Smooth muscle cell (in vitro differentiated cells): ENCODE measurements at regions not wholly inside any gene's neighbourhood (a gene's known extent, or its start where the extent isn't known, plus 50 kb on each side); places are given as distances from the start of the nearest gene placed in this dataset.

ENCODE experiments used
- DNase-seq: peaks from one replicate; lab custom pipeline; 2025; ENCODE audit not compliant: unreplicated experiment; lab: John Stamatoyannopoulos, UW
- H2AFZ ChIP-seq: fragments of 200-600 bp; sonication (generic); 2 replicates; pipeline ENCODE4 v1.6.0; 2016; ENCODE audit warnings: antibody characterized with exemption, low read depth, mild to moderate bottlenecking
- H3F3A ChIP-seq: fragments of 200-600 bp; sonication (generic); 2 replicates; pipeline ENCODE4 v1.6.0; 2017; ENCODE audit warnings: antibody characterized with exemption, low read depth
- H3K27ac ChIP-seq: fragments of 200-600 bp; sonication (generic); 2 replicates; pipeline ENCODE4 v1.5.1; 2016; ENCODE audit warnings: low read depth, mild to moderate bottlenecking
- H3K27me3 ChIP-seq: fragments of 200-600 bp; sonication (generic); 2 replicates; pipeline ENCODE4 v1.6.1; 2016; ENCODE audit warnings: low read depth, mild to moderate bottlenecking
- H3K36me3 ChIP-seq: fragments of 200-600 bp; sonication (generic); 2 replicates; pipeline ENCODE4 v1.5.1; 2016; ENCODE audit warnings: low read depth
- H3K4me1 ChIP-seq: fragments of 200-600 bp; sonication (generic); 2 replicates; pipeline ENCODE4 v1.5.1; 2016; ENCODE audit warnings: low read depth
- H3K4me2 ChIP-seq: fragments of 200-600 bp; sonication (generic); 2 replicates; pipeline ENCODE4 v1.6.0; 2016; ENCODE audit warnings: mild to moderate bottlenecking
- H3K4me3 ChIP-seq: fragments of 200-600 bp; sonication (generic); 2 replicates; pipeline ENCODE4 v1.5.1; 2016; ENCODE audit warnings: mild to moderate bottlenecking
- H3K79me2 ChIP-seq: fragments of 200-600 bp; sonication (generic); 2 replicates; pipeline ENCODE4 v1.6.0; 2016; ENCODE audit warnings: low read depth, mild to moderate bottlenecking
- H3K9ac ChIP-seq: fragments of 200-600 bp; sonication (generic); 2 replicates; pipeline ENCODE4 v1.6.0; 2016; ENCODE audit warnings: low read depth
- H3K9me3 ChIP-seq: fragments of 200-600 bp; sonication (generic); replicated peaks from 2 replicates; pipeline ENCODE4 v1.5.1; 2016; ENCODE audit warnings: low read depth
- H4K20me1 ChIP-seq: fragments of 200-600 bp; sonication (generic); 2 replicates; pipeline ENCODE4 v1.6.0; 2016; ENCODE audit warnings: low read depth
- CTCF ChIP-seq: fragments of 200-600 bp; sonication (generic); IDR thresholded peaks from 2 replicates; pipeline ENCODE4 v1.5.1; 2017; ENCODE audit warnings: borderline replicate concordance, mild to moderate bottlenecking, antibody characterized with exemption; ENCODE audit not compliant: insufficient read depth, poor library complexity, severe bottlenecking
- WGBS: methylation state at CpG from one replicate; pipeline ENCODE4 v1.1.7; 2016; ENCODE audit warnings: low lambda C conversion rate; 5-methylcytosine and 5-hydroxymethylcytosine counted together

GRCh38 chr13:29909081-29909730 lies 58.8 kb upstream of the UBL3 start:
- no peaks in the 10 kb centered on the region for H4K20me1 ChIP-seq
- no peak overlapping the region for H3K27ac ChIP-seq
- no peaks in the 10 kb centered on the region for H3F3A ChIP-seq
- H3K79me2 ChIP-seq = no peaks in the 10 kb centered on the region
- no peaks in the 10 kb centered on the region for H3K27me3 ChIP-seq
- H3K4me1 ChIP-seq = no peaks in the 10 kb centered on the region
- no peak overlapping the region for H3K4me3 ChIP-seq
- DNase-seq = no peak
- H2AFZ ChIP-seq = no peak overlapping the region
- no peaks in the 10 kb centered on the region for H3K9me3 ChIP-seq
- H3K9ac ChIP-seq = no peak overlapping the region
- no peak overlapping the region for H3K4me2 ChIP-seq
- no peaks in the 10 kb centered on the region for H3K36me3 ChIP-seq
- 95% methylated on average over 11 of the region's 11 CpGs for WGBS
- no peak for TF ChIP-seq CTCF

- H3K36me3 ChIP-seq = no peaks in the 10 kb centered on the region
- no peaks in the 10 kb centered on the region for H3K9me3 ChIP-seq
- H3F3A ChIP-seq = no peaks in the 10 kb centered on the region
- H3K27ac ChIP-seq = peak overlapping the region; percentile 57
- no peaks in the 10 kb centered on the region for H3K27me3 ChIP-seq
- H4K20me1 ChIP-seq = no peaks in the 10 kb centered on the region
- no peaks in the 10 kb centered on the region for H3K79me2 ChIP-seq
- peak overlapping the region; percentile 11 for H3K4me2 ChIP-seq
- no peak for DNase-seq
- H2AFZ ChIP-seq = no peak overlapping the region
- no peak overlapping the region for H3K4me3 ChIP-seq
- H3K4me1 ChIP-seq = no peaks in the 10 kb centered on the region
- no peak for TF ChIP-seq CTCF
- no peak overlapping the region for H3K9ac ChIP-seq
- 51% methylated on average over 8 of the region's 8 CpGs for WGBS
Measured at GRCh38 chr13:29908416-29909080, 58.1 kb upstream of the UBL3 start.

- H3K27me3 ChIP-seq = no peaks in the 10 kb centered on the region
- H3K9ac ChIP-seq = no peak overlapping the region
- DNase-seq = no peak
- H4K20me1 ChIP-seq = no peaks in the 10 kb centered on the region
- H3F3A ChIP-seq = no peaks in the 10 kb centered on the region
- H3K9me3 ChIP-seq = no peaks in the 10 kb centered on the region
- H3K36me3 ChIP-seq = no peaks in the 10 kb centered on the region
- H3K4me2 ChIP-seq = no peak overlapping the region
- no peak overlapping the region for H3K4me3 ChIP-seq
- WGBS = 94% methylated on average over 8 of the region's 8 CpGs
- peaks cover 3% of the 10 kb centered on the region for H3K4me1 ChIP-seq
- TF ChIP-seq CTCF = no peak
- no peak overlapping the region for H2AFZ ChIP-seq
- no peaks in the 10 kb centered on the region for H3K79me2 ChIP-seq
- H3K27ac ChIP-seq = no peak overlapping the region
Measured at GRCh38 chr13:29907670-29908069, 57.3 kb upstream of the UBL3 start.

GRCh38 chr13:29906432-29907011 lies 56.1 kb upstream of the UBL3 start:
- H3K4me1 ChIP-seq = peaks cover 7% of the 10 kb centered on the region
- no peak for TF ChIP-seq CTCF

More at GRCh38 chr13:29906432-29907011, 56.1 kb upstream of the UBL3 start:
- Histone ChIP-seq H4K20me1 (no peaks in the 10 kb centered on the region), H3K4me3 (no peak overlapping the region), H3F3A (peaks cover 4% of the 10 kb centered on the region), H3K4me2 (no peak overlapping the region), H3K27ac (no peak overlapping the region), H3K27me3 (no peaks in the 10 kb centered on the region), H3K79me2 (no peaks in the 10 kb centered on the region), H3K36me3 (no peaks in the 10 kb centered on the region), H3K9me3 (no peaks in the 10 kb centered on the region), H3K9ac (no peak overlapping the region), H2AFZ (no peak overlapping the region)
- no peak for DNase-seq
- 95% methylated on average over 6 of the region's 6 CpGs for WGBS
